ENCODE measurements at regions not wholly inside any gene's neighbourhood (a gene's known extent, or its start where the extent isn't known, plus 50 kb on each side); places are given as distances from the start of the nearest gene placed in this dataset.

DNA sequence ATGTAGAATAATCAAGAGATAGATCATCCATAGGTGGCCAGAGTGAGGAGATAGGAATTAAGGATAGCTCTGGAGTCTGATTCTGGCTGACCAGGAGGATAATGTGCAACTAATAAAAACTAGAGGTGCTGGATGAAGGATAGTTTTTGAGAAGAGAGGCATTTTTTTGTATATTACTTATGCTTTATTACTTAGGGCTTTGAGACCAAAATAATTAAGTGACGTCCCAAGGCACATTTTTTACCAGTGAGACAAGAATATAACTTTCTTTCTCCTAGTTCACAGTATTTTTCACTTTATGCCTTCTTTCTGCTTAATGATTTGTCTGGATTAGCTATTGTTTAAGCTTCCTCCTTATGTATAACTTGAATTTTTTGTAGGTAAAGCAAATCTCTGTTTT is 756.6 kb downstream of the TSN start:
- TF ChIP-seq EP300 (IDR thresholded peaks at IDR 0.05), result no peak
- TF ChIP-seq POLR2AphosphoS5 (IDR thresholded peaks at IDR 0.05), result no peak
- no peak overlapping the region for H3K27ac ChIP-seq
- no peaks in the 10 kb centered on the region for H3K36me3 ChIP-seq
- no peaks in the 10 kb centered on the region for H3K9me3 ChIP-seq
- no peak for ATAC-seq (ENCODE audit: low FRiP score in 2 of 2)
- H3K27me3 ChIP-seq, result no peaks in the 10 kb centered on the region
- no peak overlapping the region for H3K4me3 ChIP-seq
- DNase-seq, result no peak
- H3K4me1 ChIP-seq, result no peaks in the 10 kb centered on the region
- 83 to 87% methylated on average over 1 of the region's 1 CpG for WGBS, 2 donors

DNA sequence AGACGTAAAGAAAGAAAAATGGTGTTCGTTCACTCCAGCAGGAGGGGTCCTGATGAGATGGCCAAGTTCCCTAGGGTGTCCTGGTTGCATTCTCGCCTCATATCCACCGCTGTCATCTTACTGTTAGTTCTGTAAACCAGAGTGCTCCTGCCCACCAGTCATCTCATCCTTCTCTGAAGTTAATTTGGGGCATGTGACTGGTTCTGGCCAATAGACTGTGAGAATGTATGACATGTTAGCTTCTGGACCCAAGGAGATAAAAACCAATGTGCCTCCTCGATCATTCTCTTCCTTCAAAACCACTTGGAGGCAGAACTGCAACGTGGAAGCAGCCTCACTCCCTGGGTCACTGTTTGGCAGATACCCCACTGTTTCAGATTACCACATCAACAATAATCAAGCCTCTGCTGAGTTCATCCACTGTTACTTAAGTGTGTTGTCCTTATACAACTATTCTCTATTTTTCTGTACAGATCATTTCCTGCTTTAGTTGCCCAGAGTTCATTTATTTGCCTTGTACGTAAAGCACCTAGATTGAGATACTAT is 759.1 kb downstream of the TSN start:
- H3K4me1 ChIP-seq, result no peaks in the 10 kb centered on the region
- WGBS, 2 donors, result 76 to 81% methylated on average over 7 of the region's 7 CpGs
- no peak for DNase-seq
- TF ChIP-seq EP300 (IDR thresholded peaks at IDR 0.05) (no peak), POLR2A (IDR thresholded peaks at IDR 0.05) (no peak), POLR2AphosphoS5 (IDR thresholded peaks at IDR 0.05) (no peak)
- TF ChIP-seq, protein P1, sequence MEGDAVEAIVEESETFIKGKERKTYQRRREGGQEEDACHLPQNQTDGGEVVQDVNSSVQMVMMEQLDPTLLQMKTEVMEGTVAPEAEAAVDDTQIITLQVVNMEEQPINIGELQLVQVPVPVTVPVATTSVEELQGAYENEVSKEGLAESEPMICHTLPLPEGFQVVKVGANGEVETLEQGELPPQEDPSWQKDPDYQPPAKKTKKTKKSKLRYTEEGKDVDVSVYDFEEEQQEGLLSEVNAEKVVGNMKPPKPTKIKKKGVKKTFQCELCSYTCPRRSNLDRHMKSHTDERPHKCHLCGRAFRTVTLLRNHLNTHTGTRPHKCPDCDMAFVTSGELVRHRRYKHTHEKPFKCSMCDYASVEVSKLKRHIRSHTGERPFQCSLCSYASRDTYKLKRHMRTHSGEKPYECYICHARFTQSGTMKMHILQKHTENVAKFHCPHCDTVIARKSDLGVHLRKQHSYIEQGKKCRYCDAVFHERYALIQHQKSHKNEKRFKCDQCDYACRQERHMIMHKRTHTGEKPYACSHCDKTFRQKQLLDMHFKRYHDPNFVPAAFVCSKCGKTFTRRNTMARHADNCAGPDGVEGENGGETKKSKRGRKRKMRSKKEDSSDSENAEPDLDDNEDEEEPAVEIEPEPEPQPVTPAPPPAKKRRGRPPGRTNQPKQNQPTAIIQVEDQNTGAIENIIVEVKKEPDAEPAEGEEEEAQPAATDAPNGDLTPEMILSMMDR (IDR thresholded peaks at IDR 0.05), result no peak
- no peaks in the 10 kb centered on the region for H3K36me3 ChIP-seq
- H3K4me3 ChIP-seq, result no peak overlapping the region
- no peak for ATAC-seq (ENCODE audit: low FRiP score in 2 of 2)
- H3K27ac ChIP-seq, result no peak overlapping the region
- no peaks in the 10 kb centered on the region for H3K27me3 ChIP-seq
- no peaks in the 10 kb centered on the region for H3K9me3 ChIP-seq

DNA sequence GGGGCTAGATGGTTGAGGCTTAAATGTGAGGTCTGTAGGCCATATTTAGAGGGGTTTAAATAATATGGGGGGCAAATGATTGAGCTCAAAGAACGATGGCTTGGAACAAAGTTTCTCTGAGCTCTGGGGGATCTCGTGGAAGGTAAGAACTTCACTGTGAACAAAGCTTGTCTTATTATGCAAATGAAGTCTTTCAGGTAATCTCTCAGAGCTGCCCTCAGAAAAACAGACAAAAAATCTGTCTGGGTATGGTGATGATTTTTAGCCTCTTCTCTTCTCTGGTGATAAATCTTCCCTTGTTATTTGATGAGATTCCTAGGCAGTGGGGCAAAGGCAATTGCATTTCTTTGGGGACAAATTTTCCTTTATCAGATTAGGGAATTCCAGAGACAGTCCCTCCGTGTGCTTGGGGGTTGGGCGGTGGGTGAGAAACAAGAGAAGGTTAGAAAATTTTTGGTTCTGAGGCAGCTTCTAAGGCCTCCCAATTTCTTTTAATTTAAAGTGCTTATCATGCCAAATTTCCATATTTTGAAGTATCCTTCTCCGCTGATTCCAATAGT is 760.4 kb downstream of the TSN start:
- ATAC-seq (ENCODE audit: low FRiP score in 2 of 2) (no peak), DNase-seq (no peak)
- H3K9me3 ChIP-seq, result no peaks in the 10 kb centered on the region
- H3K4me1 ChIP-seq, result no peaks in the 10 kb centered on the region
- H3K36me3 ChIP-seq, result no peaks in the 10 kb centered on the region
- no peak overlapping the region for H3K27ac ChIP-seq
- WGBS, 2 donors, result 77 to 82% methylated on average over 5 of the region's 5 CpGs
- H3K4me3 ChIP-seq, result no peak overlapping the region
- TF ChIP-seq, protein P1 (IDR thresholded peaks at IDR 0.05), result no peak
- TF ChIP-seq POLR2AphosphoS5 (IDR thresholded peaks at IDR 0.05) (no peak), EP300 (IDR thresholded peaks at IDR 0.05) (no peak), POLR2A (IDR thresholded peaks at IDR 0.05) (no peak)
- no peaks in the 10 kb centered on the region for H3K27me3 ChIP-seq

DNA sequence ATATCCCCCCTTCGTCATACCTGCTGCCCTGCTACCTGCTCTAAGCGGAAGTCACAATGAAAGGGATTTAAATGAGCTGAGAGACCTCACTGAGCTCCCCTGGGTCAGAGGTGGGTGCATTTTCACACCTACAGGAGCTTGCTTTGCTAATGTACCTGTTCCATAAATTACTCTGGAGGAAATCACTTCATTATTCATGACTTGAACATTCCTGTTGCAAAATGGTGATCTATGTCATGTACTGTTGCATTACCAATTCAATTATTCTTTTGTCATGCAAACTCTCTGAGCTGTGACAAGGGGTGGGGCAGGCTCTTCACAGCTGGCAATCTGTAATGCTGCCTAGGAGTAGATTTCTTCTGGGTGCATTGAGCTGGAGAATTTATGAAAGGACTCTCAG is 761.3 kb downstream of the TSN start:
- TF ChIP-seq, protein P1 (IDR thresholded peaks at IDR 0.05), result no peak
- TF ChIP-seq POLR2AphosphoS5 (IDR thresholded peaks at IDR 0.05) (no peak), POLR2A (IDR thresholded peaks at IDR 0.05) (no peak), EP300 (IDR thresholded peaks at IDR 0.05) (no peak)
- no peaks in the 10 kb centered on the region for H3K9me3 ChIP-seq

DNA sequence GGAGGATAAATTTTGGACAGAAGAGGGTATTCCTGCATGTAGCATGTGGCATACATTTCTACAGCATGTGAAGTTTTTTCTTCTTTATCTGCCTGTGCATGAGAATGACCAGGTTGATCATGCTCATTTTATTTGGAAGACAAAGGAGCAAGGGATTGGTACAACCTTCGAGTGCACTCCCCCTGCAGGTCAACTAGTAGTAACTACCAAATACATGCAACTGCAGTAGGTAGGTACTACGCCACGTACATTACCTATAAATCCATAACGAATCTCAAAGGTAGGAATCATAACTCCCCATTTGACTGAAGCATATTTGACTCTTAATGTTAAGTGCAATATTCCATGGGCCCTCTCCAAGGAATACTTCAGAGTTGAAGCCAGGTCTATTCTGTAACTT is 763.9 kb downstream of the TSN start:
- H3K9me3 ChIP-seq, result no peaks in the 10 kb centered on the region
- H3K27me3 ChIP-seq, result no peaks in the 10 kb centered on the region
- H3K36me3 ChIP-seq, result no peaks in the 10 kb centered on the region
- ATAC-seq (ENCODE audit: low FRiP score in 2 of 2) (no peak), DNase-seq (no peak)
- no peaks in the 10 kb centered on the region for H3K4me1 ChIP-seq
- no peak overlapping the region for H3K4me3 ChIP-seq
- WGBS, 2 donors, result 84 to 88% methylated on average over 4 of the region's 4 CpGs
- no peak overlapping the region for H3K27ac ChIP-seq
- TF ChIP-seq POLR2AphosphoS5 (IDR thresholded peaks at IDR 0.05) (no peak), EP300 (IDR thresholded peaks at IDR 0.05) (no peak), POLR2A (IDR thresholded peaks at IDR 0.05) (no peak)
- TF ChIP-seq, protein P1 (IDR thresholded peaks at IDR 0.05), result no peak

More for the DNA sequence above, 761.3 kb downstream of the TSN start:
- no peak for ATAC-seq (ENCODE audit: low FRiP score in 2 of 2)
- Histone ChIP-seq H3K36me3 (no peaks in the 10 kb centered on the region), H3K27me3 (no peaks in the 10 kb centered on the region), H3K27ac (no peak overlapping the region), H3K4me1 (no peaks in the 10 kb centered on the region), H3K4me3 (no peak overlapping the region)
- WGBS, 2 donors, result 85 to 88% methylated on average over 2 of the region's 2 CpGs
- no peak for DNase-seq
